Ectodermal cell (in vitro differentiated cells): ENCODE measurements at regions not wholly inside any gene's neighbourhood (a gene's known extent, or its start where the extent isn't known, plus 50 kb on each side); places are given as distances from the start of the nearest gene placed in this dataset.

Source experiments
- H3K27ac ChIP-seq: 2 replicates; pipeline ENCODE4 v1.7.0; 2013; ENCODE audit warnings: mild to moderate bottlenecking, low read depth, low read length; ENCODE audit not compliant: insufficient read depth, poor library complexity, severe bottlenecking
- H3K27me3 ChIP-seq: 2 replicates; pipeline ENCODE4 v1.7.0; 2013; ENCODE audit warnings: mild to moderate bottlenecking, low read length; ENCODE audit not compliant: insufficient read depth, control insufficient read depth, poor library complexity, severe bottlenecking
- H3K36me3 ChIP-seq: one replicate; pipeline ENCODE4 v1.7.0; 2013; ENCODE audit warnings: low read length; ENCODE audit not compliant: control insufficient read depth, insufficient read depth
- H3K4me1 ChIP-seq: one replicate; pipeline ENCODE4 v1.7.0; 2013; ENCODE audit warnings: low read length; ENCODE audit not compliant: control insufficient read depth, insufficient read depth
- H3K4me3 ChIP-seq: 2 replicates; pipeline ENCODE4 v1.7.0; 2013; ENCODE audit warnings: low read depth, low read length, control low read depth; ENCODE audit not compliant: insufficient read depth
- H3K9me3 ChIP-seq: 2 replicates; pipeline ENCODE4 v1.7.0; 2013; ENCODE audit warnings: mild to moderate bottlenecking, low read length, moderate library complexity; ENCODE audit not compliant: control insufficient read depth
- WGBS, 2 experiments: methylation state at CpG; one replicate each; pipeline ENCODE4 v1.1.7; 2013; ENCODE audit warnings: missing lambda C conversion rate in 2 of 2; 5-methylcytosine and 5-hydroxymethylcytosine counted together

GRCh38 chr9:93822229-93822628, 132.9 kb downstream of the BARX1 start:
- Histone ChIP-seq H3K4me3 (no peak overlapping the region), H3K27me3 (peaks cover 11% of the 10 kb centered on the region), H3K9me3 (no peaks in the 10 kb centered on the region), H3K4me1 (no peaks in the 10 kb centered on the region), H3K27ac (no peak overlapping the region), H3K36me3 (no peaks in the 10 kb centered on the region)
- WGBS, 2 experiments: 92 to 97% methylated on average over 6 of the region's 6 CpGs

- H3K4me3 ChIP-seq: no peak overlapping the region
- 84 to 95% methylated on average over 1 of the region's 2 CpGs for WGBS, 2 experiments
- no peaks in the 10 kb centered on the region for H3K36me3 ChIP-seq
- peaks cover 2% of the 10 kb centered on the region for H3K27me3 ChIP-seq
- H3K4me1 ChIP-seq: no peaks in the 10 kb centered on the region
- H3K9me3 ChIP-seq: no peaks in the 10 kb centered on the region
- H3K27ac ChIP-seq: no peak overlapping the region
Measured at GRCh38 chr9:93821307-93821703, 133.8 kb downstream of the BARX1 start.

GRCh38 chr9:93820667-93821306, 134.4 kb downstream of the BARX1 start:
- 64 to 65% methylated on average over 6 of the region's 6 CpGs for WGBS, 2 experiments
- Histone ChIP-seq H3K27ac (no peak overlapping the region), H3K9me3 (no peaks in the 10 kb centered on the region), H3K4me1 (no peaks in the 10 kb centered on the region), H3K4me3 (no peak overlapping the region), H3K36me3 (no peaks in the 10 kb centered on the region), H3K27me3 (no peaks in the 10 kb centered on the region)

- 92 to 95% methylated on average over 5 of the region's 5 CpGs for WGBS, 2 experiments
- H3K36me3 ChIP-seq: no peaks in the 10 kb centered on the region
- H3K27me3 ChIP-seq: no peaks in the 10 kb centered on the region
- H3K9me3 ChIP-seq: no peaks in the 10 kb centered on the region
- H3K27ac ChIP-seq: no peak overlapping the region
- no peak overlapping the region for H3K4me3 ChIP-seq
- H3K4me1 ChIP-seq: peaks cover 6% of the 10 kb centered on the region
Measured at GRCh38 chr9:93819905-93820304, 135.2 kb downstream of the BARX1 start.

- H3K4me3 ChIP-seq: no peak overlapping the region
- no peaks in the 10 kb centered on the region for H3K27me3 ChIP-seq
- no peaks in the 10 kb centered on the region for H3K9me3 ChIP-seq
- H3K4me1 ChIP-seq: peaks cover 15% of the 10 kb centered on the region
- 91 to 93% methylated on average over 17 of the region's 17 CpGs for WGBS, 2 experiments
- no peaks in the 10 kb centered on the region for H3K36me3 ChIP-seq
- H3K27ac ChIP-seq: no peak overlapping the region
Measured at GRCh38 chr9:93818827-93819472, 136.2 kb downstream of the BARX1 start.

- H3K9me3 ChIP-seq: no peaks in the 10 kb centered on the region
- peaks cover 20% of the 10 kb centered on the region for H3K4me1 ChIP-seq
- no peak overlapping the region for H3K4me3 ChIP-seq
- no peaks in the 10 kb centered on the region for H3K27me3 ChIP-seq
- H3K27ac ChIP-seq: no peak overlapping the region
- no peaks in the 10 kb centered on the region for H3K36me3 ChIP-seq
Measured at GRCh38 chr9:93818237-93818636, 136.9 kb downstream of the BARX1 start.

- Histone ChIP-seq H3K27me3 (no peaks in the 10 kb centered on the region), H3K4me3 (no peak overlapping the region), H3K36me3 (no peaks in the 10 kb centered on the region), H3K27ac (no peak overlapping the region), H3K9me3 (no peaks in the 10 kb centered on the region), H3K4me1 (peaks cover 20% of the 10 kb centered on the region)
- 88 to 89% methylated on average over 5 of the region's 5 CpGs for WGBS, 2 experiments
Measured at GRCh38 chr9:93815677-93816076, 139.5 kb downstream of the BARX1 start.

- H3K9me3 ChIP-seq: no peaks in the 10 kb centered on the region
- no peak overlapping the region for H3K27ac ChIP-seq
- WGBS, 2 experiments: 73 to 82% methylated on average over 4 of the region's 4 CpGs
- H3K4me3 ChIP-seq: no peak overlapping the region
- no peaks in the 10 kb centered on the region for H3K27me3 ChIP-seq
- peaks cover 20% of the 10 kb centered on the region for H3K4me1 ChIP-seq
- no peaks in the 10 kb centered on the region for H3K36me3 ChIP-seq
Measured at GRCh38 chr9:93815135-93815534, 140.0 kb downstream of the BARX1 start.

- H3K4me3 ChIP-seq: no peak overlapping the region
- H3K27me3 ChIP-seq: no peaks in the 10 kb centered on the region
- H3K36me3 ChIP-seq: no peaks in the 10 kb centered on the region
- WGBS, 2 experiments: 30 to 31% methylated on average over 12 of the region's 12 CpGs
- no peak overlapping the region for H3K27ac ChIP-seq
- H3K9me3 ChIP-seq: no peaks in the 10 kb centered on the region
- H3K4me1 ChIP-seq: peaks cover 20% of the 10 kb centered on the region
Measured at GRCh38 chr9:93814077-93814956, 140.8 kb downstream of the BARX1 start.
